Keratinocyte (primary cell): ENCODE measurements at regions not wholly inside any gene's neighbourhood (a gene's known extent, or its start where the extent isn't known, plus 50 kb on each side); places are given as distances from the start of the nearest gene placed in this dataset.

ENCODE experiments used
- CTCF ChIP-seq, 3 experiments: IDR thresholded peaks in 1 of 3; conservative IDR thresholded peaks in 1 of 3; optimal IDR thresholded peaks in 1 of 3; 2 replicates in 2 of 3; 3 replicates in 1 of 3; pipeline versions ENCODE3 to v1.5.1; 2011; ENCODE audit warnings: low read length in 3 of 3, mild to moderate bottlenecking in 3 of 3, moderate library complexity in 2 of 3, control low read depth in 1 of 3, inconsistent platforms in 1 of 3; ENCODE audit not compliant: insufficient read depth in 2 of 3; ENCODE audit errors: extremely low read depth in 1 of 3
- EZH2 ChIP-seq: IDR thresholded peaks from one replicate; pipeline ENCODE4 v1.6.1; 2012; ENCODE audit warnings: inconsistent platforms, mild to moderate bottlenecking, low read length, moderate library complexity

- TF ChIP-seq CTCF (optimal IDR thresholded peaks at IDR 0.05 in 1 of 3, IDR thresholded peaks at IDR 0.05 in 1 of 3, conservative IDR thresholded peaks at IDR 0.05 in 1 of 3; ENCODE audit: extremely low read depth in 1 of 3, insufficient read depth in 2 of 3, low read length in 3 of 3) = no peak
- no peak for TF ChIP-seq EZH2
Measured at GRCh38 chr21:19921211-19921610, 1077.0 kb upstream of the NCAM2 start.
